H1 (cell line): ENCODE measurements at regions not wholly inside any gene's neighbourhood (a gene's known extent, or its start where the extent isn't known, plus 50 kb on each side); places are given as distances from the start of the nearest gene placed in this dataset.

Experiments used
- CHD7 ChIP-seq: fragments of 300-600 bp; sonication (generic); IDR thresholded peaks from 2 replicates; pipeline ENCODE4 v1.7.1; 2012; ENCODE audit warnings: low read length, moderate library complexity, mild to moderate bottlenecking, inconsistent platforms; ENCODE audit not compliant: insufficient replicate concordance
- CTCF ChIP-seq, 3 experiments: IDR thresholded peaks; 1 replicate in 2 of 3; 2 replicates in 1 of 3; pipeline versions ENCODE4 v1.5.1 to v1.6.1; 2011; ENCODE audit warnings: low read length in 3 of 3, mild to moderate bottlenecking in 3 of 3, inconsistent platforms in 2 of 3, low read depth in 1 of 3, moderate library complexity in 1 of 3; ENCODE audit not compliant: insufficient read depth in 1 of 3; ENCODE audit errors: control extremely low read depth in 1 of 3
- GABPA ChIP-seq: IDR thresholded peaks from 2 replicates; pipeline ENCODE4 v1.6.1; 2011; ENCODE audit warnings: mild to moderate bottlenecking, low read length, moderate library complexity, borderline replicate concordance; ENCODE audit not compliant: insufficient read depth
- SIX5 ChIP-seq: IDR thresholded peaks from 2 replicates; pipeline ENCODE4 v1.6.1; 2011; ENCODE audit warnings: mild to moderate bottlenecking, low read depth, low read length
- USF2 ChIP-seq: IDR thresholded peaks from 2 replicates; pipeline ENCODE4 v1.6.1; 2011; ENCODE audit warnings: low read length, improper control_type of control experiment

GRCh38 chr6:106730264-106730663 lies 100.9 kb downstream of the QRSL1 start (continued):
- TF ChIP-seq CHD7 (no peak), SIX5 (no peak), USF2 (no peak), GABPA (no peak), CTCF (IDR thresholded peaks at IDR 0.05; ENCODE audit: control extremely low read depth in 1 of 3, insufficient read depth in 1 of 3, low read depth in 1 of 3, low read length in 3 of 3) (no peak)
